ENCODE measurements at regions not wholly inside any gene's neighbourhood (a gene's known extent, or its start where the extent isn't known, plus 50 kb on each side); places are given as distances from the start of the nearest gene placed in this dataset.

GRCh38 chr1:229086091-229086490, 184.8 kb upstream of the RAB4A start:
- TF ChIP-seq CTCF (IDR thresholded peaks at IDR 0.05) (no peak), POLR2A (IDR thresholded peaks at IDR 0.05) (no peak)

Measured in Peyer's patch (tissue), 4 donors.